ENCODE measurements at regions not wholly inside any gene's neighbourhood (a gene's known extent, or its start where the extent isn't known, plus 50 kb on each side); places are given as distances from the start of the nearest gene placed in this dataset.

DNA sequence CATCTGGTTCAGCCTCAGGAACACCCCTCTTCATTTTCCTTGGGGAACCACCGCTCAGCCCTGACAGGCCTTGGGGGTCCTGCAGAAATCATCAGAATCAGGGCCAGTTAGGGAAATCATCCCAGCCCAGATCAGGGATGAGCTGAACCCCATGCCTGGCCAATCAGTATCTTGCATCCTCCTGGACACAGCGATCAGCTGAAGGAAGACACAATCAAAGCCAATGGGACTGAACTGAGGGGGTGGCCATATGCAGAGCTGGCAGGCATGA, 395.4 kb downstream of the MATN1 start (continued):
- no peak for TF ChIP-seq EGR1 (IDR thresholded peaks at IDR 0.05; ENCODE audit: borderline replicate concordance in 1 of 2, low read depth in 2 of 2, low read length in 2 of 2)
- TF ChIP-seq IRF4 (IDR thresholded peaks at IDR 0.05; ENCODE audit: low read depth, low read length) = no peak
- TF ChIP-seq RUNX3 (IDR thresholded peaks at IDR 0.05; ENCODE audit: low read length) = no peak

DNA sequence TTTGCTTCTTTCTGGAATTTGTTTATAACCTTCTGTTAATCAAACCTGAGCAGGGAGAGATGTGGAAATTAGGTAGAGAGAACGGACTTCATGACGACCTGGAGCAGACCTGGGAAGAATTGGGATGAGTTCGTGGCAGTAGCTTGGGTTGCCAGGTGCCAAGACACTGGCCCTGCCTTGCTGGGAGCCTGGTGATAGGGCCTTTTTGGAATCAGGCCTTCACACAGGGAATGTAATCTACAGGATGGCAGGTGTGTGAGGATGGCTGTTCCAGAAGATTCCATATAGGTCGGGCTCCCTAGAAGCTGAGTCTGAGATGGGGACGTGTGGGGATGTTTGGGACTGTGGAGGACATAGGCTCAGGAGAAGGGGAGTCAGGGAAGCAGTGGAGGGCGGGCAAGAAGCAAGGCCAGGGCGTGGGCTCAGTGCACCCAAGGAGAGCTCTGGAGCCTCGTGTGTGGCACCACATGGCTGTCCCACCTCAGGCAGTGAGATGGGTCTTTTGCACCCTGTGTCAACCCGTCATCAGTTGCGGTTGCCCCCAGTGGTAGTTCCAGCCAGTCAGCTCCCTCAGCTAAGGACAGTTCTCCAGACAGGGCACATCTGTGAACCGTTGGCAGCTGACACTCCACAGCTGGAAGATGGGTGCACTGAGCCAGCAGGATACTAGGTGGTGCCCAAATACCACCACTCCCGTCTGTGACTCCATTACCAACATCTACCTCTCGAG, 395.9 kb downstream of the MATN1 start:
- TF ChIP-seq POLR2AphosphoS5 (IDR thresholded peaks at IDR 0.05; ENCODE audit: low read length) (no peak), IKZF2 (IDR thresholded peaks at IDR 0.05) (no peak), HDAC6 (IDR thresholded peaks at IDR 0.05; ENCODE audit: unreplicated experiment) (no peak), IKZF1 (conservative IDR thresholded peaks at IDR 0.05) (no peak)
- TF ChIP-seq, protein P1, sequence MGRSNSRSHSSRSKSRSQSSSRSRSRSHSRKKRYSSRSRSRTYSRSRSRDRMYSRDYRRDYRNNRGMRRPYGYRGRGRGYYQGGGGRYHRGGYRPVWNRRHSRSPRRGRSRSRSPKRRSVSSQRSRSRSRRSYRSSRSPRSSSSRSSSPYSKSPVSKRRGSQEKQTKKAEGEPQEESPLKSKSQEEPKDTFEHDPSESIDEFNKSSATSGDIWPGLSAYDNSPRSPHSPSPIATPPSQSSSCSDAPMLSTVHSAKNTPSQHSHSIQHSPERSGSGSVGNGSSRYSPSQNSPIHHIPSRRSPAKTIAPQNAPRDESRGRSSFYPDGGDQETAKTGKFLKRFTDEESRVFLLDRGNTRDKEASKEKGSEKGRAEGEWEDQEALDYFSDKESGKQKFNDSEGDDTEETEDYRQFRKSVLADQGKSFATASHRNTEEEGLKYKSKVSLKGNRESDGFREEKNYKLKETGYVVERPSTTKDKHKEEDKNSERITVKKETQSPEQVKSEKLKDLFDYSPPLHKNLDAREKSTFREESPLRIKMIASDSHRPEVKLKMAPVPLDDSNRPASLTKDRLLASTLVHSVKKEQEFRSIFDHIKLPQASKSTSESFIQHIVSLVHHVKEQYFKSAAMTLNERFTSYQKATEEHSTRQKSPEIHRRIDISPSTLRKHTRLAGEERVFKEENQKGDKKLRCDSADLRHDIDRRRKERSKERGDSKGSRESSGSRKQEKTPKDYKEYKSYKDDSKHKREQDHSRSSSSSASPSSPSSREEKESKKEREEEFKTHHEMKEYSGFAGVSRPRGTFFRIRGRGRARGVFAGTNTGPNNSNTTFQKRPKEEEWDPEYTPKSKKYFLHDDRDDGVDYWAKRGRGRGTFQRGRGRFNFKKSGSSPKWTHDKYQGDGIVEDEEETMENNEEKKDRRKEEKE (IDR thresholded peaks at IDR 0.05) = no peak
- intact Hi-C loops (cut with micrococcal nuclease; ENCODE audit: unreplicated experiment) (no loop called here), in situ Hi-C loops (cut with MboI) (no loop called here)
- no peaks in the 10 kb centered on the region for H3K36me3 ChIP-seq (ENCODE audit: control insufficient read depth in 2 of 2, insufficient read depth in 2 of 2, low read length in 1 of 2)
- H2AFZ ChIP-seq (ENCODE audit: control insufficient read depth, low read depth, low read length) = no peak overlapping the region
- H3K9ac ChIP-seq (ENCODE audit: control insufficient read depth, insufficient read depth, low read length) = no peak overlapping the region
- ChIA-PET CTCF (interaction anchor here (0.6 kb wide), 1 partner anchor 392 kb away, joined by 4 read pairs; no protein-coding TSS in a partner anchor), POLR2A (no interaction called here), RAD21 (ENCODE audit: unreplicated experiment) (no interaction called here), SMC1A (ENCODE audit: uncharacterized antibody, unreplicated experiment) (no interaction called here)
- 4% methylated on average over 12 of the region's 13 CpGs for WGBS (ENCODE audit: insufficient coverage, insufficient replicate concordance, low lambda C conversion rate, missing lambda C conversion rate)
- no peaks in the 10 kb centered on the region for H3K79me2 ChIP-seq (ENCODE audit: control insufficient read depth, insufficient read depth, low read length)
- H3K4me1 ChIP-seq (ENCODE audit: control insufficient read depth, insufficient read depth, low read length) = no peaks in the 10 kb centered on the region
- FAIRE-seq (no peak), DNase-seq (ENCODE audit: low read depth, low spot score) (no peak), ATAC-seq (no peak)
- no peak overlapping the region for H3K27ac ChIP-seq (ENCODE audit: control insufficient read depth, insufficient read depth)
- no TSS peak for BruUV-seq (replicated peaks)
- no peaks in the 10 kb centered on the region for H4K20me1 ChIP-seq (ENCODE audit: control insufficient read depth, insufficient read depth)
- H3K4me2 ChIP-seq (ENCODE audit: control insufficient read depth, insufficient read depth) = no peak overlapping the region
- H3K4me3 ChIP-seq = no peak overlapping the region
- H3K9me3 ChIP-seq (replicated peaks; ENCODE audit: control insufficient read depth, insufficient read depth, low read length) = no peaks in the 10 kb centered on the region
- peaks cover 1 to 2% of the 10 kb centered on the region in 2 experiments for H3K27me3 ChIP-seq (replicated peaks in 1 of 2; ENCODE audit: control insufficient read depth in 2 of 2, insufficient read depth in 2 of 2, low read length in 1 of 2)
